LNCAP (cell line): ENCODE measurements at regions not wholly inside any gene's neighbourhood (a gene's known extent, or its start where the extent isn't known, plus 50 kb on each side); places are given as distances from the start of the nearest gene placed in this dataset.

Experiments used
- TF ChIP-seq, protein P1 (sequence below): fragments of 450-650 bp; IDR thresholded peaks from 2 replicates; pipeline ENCODE4 v1.5.1; 2017; ENCODE audit warnings: mild to moderate bottlenecking

DNA sequence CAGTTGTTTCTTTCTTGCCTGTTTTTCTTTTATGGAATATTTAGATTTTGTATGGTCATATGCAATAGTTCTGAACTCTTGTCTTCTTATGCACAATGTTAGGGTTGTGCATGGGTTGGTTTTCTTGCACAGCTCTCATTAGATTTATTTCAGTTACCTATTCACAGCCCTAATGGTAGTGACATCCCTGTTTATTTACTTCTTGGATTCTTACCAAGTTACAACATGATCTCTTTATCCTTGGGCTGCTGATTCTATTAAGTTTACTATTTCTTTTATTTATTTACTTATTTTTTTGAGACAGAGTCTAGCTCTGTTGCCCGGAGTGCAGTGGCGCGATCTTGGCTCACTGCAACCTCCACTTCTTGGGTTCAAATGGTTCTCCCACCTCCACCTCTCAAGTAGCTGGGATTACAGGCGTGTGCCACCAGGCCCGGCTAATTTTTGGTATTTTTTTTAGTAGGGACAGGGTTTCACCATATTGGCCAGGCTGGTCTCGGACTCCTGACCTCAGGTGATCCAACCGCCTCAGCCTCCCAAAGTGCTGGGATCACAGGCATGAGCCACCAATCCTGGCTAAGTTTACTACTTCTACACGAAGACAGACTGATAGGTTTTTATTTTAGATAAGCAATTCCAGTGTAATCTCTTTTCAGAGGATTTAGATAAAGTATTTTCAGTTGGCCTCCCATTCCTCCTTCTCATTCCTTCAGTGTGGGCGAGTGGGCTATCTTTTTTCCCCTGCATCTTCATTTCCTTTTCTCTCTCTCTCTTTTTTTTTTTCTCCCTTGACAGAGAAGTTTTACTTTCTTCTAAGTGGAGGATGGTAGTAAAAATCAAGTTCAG, 395.1 kb upstream of the RGS6 start:
- TF ChIP-seq, protein P1, sequence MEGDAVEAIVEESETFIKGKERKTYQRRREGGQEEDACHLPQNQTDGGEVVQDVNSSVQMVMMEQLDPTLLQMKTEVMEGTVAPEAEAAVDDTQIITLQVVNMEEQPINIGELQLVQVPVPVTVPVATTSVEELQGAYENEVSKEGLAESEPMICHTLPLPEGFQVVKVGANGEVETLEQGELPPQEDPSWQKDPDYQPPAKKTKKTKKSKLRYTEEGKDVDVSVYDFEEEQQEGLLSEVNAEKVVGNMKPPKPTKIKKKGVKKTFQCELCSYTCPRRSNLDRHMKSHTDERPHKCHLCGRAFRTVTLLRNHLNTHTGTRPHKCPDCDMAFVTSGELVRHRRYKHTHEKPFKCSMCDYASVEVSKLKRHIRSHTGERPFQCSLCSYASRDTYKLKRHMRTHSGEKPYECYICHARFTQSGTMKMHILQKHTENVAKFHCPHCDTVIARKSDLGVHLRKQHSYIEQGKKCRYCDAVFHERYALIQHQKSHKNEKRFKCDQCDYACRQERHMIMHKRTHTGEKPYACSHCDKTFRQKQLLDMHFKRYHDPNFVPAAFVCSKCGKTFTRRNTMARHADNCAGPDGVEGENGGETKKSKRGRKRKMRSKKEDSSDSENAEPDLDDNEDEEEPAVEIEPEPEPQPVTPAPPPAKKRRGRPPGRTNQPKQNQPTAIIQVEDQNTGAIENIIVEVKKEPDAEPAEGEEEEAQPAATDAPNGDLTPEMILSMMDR: no peak

DNA sequence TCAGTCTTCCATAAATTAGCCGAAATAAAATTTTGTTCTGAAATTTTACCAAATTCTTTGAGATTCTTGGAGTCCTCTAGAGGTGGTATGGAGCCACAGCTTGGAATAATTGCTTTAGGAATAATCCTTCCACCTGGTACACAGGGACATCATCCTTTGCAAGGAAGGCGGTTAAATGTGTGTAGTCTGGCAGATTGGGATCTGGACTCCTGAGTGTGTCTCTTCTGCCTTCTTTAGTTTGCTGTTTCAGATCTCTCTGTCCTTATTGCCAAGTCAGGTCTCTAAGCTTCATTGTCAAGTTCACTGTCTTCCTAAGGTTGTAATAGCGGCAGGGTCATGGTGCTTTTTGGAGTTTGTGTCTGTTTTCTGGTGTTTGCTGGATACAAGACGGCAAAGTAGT, 393.9 kb upstream of the RGS6 start:
- TF ChIP-seq, protein P1: no peak

DNA sequence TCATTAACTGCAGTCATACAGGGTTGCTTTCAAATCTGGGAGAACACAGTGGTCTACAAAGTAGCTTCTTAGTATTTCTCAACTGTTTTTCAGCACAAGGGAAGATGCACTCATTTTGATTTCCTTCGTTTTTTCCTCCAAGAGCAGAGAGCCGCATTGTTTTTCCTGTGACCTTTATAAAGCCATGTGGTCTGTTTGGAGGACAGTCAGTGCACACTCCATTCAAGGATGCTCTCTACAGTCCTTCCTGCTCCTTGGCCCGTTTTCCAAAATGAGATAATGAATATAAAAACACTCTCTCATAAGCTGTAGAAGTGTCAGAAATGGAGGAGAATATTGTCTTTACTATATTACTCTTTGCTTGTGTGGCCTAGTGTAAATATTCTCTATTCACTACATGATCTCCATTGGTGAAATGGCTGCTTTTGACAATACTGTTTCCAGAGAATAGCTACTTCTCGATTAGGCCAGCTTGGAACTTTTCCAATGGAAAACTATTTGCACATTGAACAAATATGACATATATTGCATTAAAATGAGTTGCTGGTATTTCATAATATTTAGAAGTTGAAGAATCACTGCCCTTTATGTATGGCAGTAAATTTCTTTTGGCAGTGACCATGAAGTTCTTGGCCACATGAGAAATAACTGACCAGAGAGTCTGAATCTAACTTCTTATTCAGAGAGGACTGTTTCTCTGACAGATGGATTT, 393.1 kb upstream of the RGS6 start:
- TF ChIP-seq, protein P1: no peak

DNA sequence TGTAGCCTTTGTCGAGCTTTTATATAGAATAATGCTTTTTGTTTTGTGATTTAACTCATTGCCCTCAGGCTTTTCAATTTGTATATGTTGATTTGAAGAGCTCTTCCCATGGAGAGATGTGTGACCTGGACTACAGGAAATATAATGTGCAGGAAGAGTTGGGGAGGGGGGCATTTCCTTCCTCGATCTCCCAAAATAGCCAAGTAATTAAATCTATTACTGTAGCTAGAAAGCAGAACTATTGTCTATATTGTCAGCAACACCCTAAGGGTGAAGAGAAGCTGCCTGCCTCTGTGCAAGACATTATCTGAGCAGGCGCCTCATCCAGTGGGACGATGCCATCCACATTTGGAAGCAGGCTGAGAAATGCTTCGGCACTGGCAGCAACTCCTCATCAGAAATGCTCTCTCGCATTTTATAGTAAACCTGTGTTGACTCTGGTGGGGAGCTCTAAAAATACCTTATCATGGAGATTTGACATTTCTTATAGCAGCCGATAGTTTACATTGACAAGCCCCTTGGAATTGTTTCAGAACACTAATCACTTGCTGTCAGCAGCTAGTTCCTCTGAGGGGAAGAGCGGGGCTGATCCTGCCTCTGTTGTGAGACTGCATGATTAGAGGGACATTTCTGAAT, 392.5 kb upstream of the RGS6 start:
- TF ChIP-seq, protein P1: no peak

DNA sequence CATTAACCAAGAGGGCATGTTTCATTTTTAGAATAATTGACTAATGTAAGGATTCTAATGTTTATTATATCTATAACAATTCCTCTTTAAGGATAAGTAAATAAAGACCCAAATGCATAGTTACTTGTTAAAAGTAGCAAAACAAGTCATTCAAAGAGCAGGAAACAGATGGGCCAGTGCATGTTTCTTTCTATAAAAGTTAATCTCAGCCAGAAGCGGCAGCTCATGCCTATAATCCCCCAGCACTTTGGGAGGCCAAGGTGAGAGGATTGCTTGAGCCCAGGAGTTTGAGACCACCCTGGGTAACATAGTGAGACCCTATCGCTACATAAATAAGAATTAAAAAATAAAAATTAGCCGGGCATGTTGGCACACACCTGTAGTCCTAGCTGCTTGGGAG, 391.0 kb upstream of the RGS6 start:
- TF ChIP-seq, protein P1: no peak

DNA sequence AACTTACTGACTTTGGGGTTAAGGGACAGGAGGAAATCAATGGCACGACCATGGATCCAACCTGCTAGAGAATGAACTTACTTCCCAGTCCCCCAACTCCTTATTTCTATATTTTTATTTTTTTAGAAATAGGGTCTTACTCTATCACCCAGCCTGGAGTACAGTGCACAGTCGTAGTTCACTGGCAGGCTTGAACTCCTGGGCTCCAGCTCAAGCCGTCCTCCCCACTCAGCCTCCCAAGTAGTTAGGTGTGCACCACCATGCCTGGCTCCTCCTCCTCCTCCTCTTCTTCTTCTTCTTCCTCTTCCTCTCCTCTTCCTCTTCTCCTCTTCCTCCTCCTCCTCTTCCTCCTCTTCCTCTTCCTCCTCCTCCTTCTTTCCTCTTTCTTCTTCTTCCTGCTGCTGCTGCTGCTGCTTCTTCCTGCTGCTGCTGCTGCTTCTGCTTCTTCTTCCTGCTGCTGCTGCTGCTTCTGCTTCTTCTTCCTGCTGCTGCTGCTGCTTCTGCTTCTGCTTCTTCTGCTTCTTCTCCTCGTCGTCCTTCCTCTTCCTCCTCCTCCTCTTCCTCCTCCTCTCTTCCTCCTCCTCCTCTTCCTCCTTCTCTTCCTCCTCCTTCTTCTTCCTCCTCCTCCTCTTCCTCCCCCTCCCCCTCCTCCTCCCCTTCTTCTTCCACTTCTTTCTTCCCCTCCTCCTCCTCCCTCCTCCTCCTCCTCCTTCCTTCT, 390.1 kb upstream of the RGS6 start:
- TF ChIP-seq, protein P1: no peak

DNA sequence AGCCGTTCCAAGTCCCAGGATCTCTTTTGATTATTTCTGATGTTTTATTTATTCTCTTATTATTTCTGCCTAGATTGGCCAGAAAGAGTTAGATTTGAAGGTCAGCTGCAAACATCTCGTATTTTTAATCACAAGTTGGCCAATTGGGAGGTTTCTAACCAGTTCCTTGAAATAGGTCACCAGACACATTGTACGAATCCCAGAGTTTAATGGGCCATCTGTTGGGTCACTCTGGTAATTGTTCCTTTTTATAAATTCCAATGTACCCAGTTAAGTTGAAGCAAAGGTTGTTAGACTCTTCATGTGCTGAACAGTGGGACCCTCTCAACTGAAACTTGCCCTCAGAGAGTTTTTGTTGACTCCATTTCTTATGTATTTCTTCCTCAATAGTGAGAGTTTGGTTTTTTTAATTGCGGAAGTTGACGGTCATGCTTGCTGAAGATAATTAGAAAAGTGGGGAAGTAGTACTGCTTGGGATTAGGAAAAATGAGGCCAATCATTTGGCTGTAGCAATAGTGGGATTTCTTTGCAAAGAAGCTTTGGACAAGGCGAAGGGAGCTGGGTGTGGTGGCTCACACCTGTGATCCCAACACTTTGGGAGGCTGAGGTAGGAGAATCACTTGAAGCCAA, 382.7 kb upstream of the RGS6 start:
- TF ChIP-seq, protein P1: no peak
